ENCODE measurements at regions not wholly inside any gene's neighbourhood (a gene's known extent, or its start where the extent isn't known, plus 50 kb on each side); places are given as distances from the start of the nearest gene placed in this dataset.

DNA sequence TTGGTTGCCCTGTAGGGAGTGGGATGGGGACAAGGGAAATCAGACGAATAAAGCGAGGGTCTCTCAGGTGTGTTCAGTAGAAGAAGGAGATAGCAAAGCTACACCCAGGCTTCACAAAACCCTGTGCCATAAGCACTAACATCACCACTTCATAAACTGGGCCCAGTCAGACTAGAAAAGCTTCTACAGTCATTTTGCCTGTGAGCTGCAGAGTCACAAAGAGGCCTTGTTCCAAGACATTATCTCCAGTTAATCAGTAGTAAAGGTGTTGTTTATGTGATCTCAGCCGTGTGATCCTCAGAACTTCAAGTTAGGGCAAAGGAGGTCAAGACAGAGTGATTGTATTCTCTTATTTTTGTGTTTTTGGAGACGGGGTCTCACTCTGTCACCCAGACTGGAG, 148.0 kb downstream of the GALR1 start:
- DNase-seq (ENCODE audit: low spot score) = no peak
- no TSS peak for BruUV-seq (replicated peaks)
- no peak for TF ChIP-seq EZH2 (IDR thresholded peaks at IDR 0.05; ENCODE audit: borderline replicate concordance, low read depth, low read length, poor library complexity, severe bottlenecking)
- no peak overlapping the region for H3K27ac ChIP-seq (ENCODE audit: low read depth, low read length, poor library complexity, severe bottlenecking)
- no peaks in the 10 kb centered on the region for H3K4me1 ChIP-seq (ENCODE audit: insufficient read depth, low read length, poor library complexity, severe bottlenecking)
- intact Hi-C loops (cut with micrococcal nuclease; ENCODE audit: unreplicated experiment) = no loop called here
- ChIA-PET CTCF (no interaction called here), POLR2A (ENCODE audit: low non-redundant PET) (no interaction called here)
- no peak overlapping the region for H3K4me3 ChIP-seq (ENCODE audit: low read depth, low read length, poor library complexity, severe bottlenecking)
- peaks cover 25% of the 10 kb centered on the region for H3K9me3 ChIP-seq (ENCODE audit: low read depth, low read length, poor library complexity, severe bottlenecking)
- no peaks in the 10 kb centered on the region for H3K36me3 ChIP-seq (ENCODE audit: insufficient read depth, low read length, poor library complexity, severe bottlenecking)
- H3K27me3 ChIP-seq (replicated peaks; ENCODE audit: insufficient read depth, low read depth, low read length, poor library complexity) = no peaks in the 10 kb centered on the region

DNA sequence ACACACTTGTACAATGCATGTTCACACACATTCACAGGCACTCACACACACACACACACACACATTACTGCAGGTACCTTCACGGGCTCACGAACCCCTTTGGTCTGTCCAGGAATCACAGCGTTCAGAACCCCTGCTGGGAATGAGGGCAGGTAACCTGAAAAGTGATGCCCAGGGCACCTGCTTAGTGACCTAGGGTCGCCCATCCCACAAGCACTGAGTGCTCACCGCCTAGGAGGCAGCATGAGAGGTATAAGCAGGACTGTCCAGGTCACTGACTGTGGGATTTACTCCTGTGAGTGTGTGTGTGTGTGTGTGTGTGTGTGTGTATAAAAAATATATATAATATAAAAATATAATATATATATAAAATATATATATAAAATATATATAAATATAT, 150.9 kb downstream of the GALR1 start:
- ChIA-PET POLR2A (ENCODE audit: low non-redundant PET) (no interaction called here), CTCF (no interaction called here)
- Histone ChIP-seq H3K27ac (ENCODE audit: low read depth, low read length, poor library complexity, severe bottlenecking) (no peak overlapping the region), H3K36me3 (ENCODE audit: insufficient read depth, low read length, poor library complexity, severe bottlenecking) (no peaks in the 10 kb centered on the region), H3K4me3 (ENCODE audit: low read depth, low read length, poor library complexity, severe bottlenecking) (no peak overlapping the region), H3K4me1 (ENCODE audit: insufficient read depth, low read length, poor library complexity, severe bottlenecking) (no peaks in the 10 kb centered on the region), H3K27me3 (replicated peaks; ENCODE audit: insufficient read depth, low read depth, low read length, poor library complexity) (no peaks in the 10 kb centered on the region), H3K9me3 (ENCODE audit: low read depth, low read length, poor library complexity, severe bottlenecking) (peaks cover 26% of the 10 kb centered on the region)
- no TSS peak for BruUV-seq (replicated peaks)
- TF ChIP-seq EZH2 (IDR thresholded peaks at IDR 0.05; ENCODE audit: borderline replicate concordance, low read depth, low read length, poor library complexity, severe bottlenecking) = no peak
- TF ChIP-seq, protein P1, sequence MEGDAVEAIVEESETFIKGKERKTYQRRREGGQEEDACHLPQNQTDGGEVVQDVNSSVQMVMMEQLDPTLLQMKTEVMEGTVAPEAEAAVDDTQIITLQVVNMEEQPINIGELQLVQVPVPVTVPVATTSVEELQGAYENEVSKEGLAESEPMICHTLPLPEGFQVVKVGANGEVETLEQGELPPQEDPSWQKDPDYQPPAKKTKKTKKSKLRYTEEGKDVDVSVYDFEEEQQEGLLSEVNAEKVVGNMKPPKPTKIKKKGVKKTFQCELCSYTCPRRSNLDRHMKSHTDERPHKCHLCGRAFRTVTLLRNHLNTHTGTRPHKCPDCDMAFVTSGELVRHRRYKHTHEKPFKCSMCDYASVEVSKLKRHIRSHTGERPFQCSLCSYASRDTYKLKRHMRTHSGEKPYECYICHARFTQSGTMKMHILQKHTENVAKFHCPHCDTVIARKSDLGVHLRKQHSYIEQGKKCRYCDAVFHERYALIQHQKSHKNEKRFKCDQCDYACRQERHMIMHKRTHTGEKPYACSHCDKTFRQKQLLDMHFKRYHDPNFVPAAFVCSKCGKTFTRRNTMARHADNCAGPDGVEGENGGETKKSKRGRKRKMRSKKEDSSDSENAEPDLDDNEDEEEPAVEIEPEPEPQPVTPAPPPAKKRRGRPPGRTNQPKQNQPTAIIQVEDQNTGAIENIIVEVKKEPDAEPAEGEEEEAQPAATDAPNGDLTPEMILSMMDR (conservative IDR thresholded peaks at IDR 0.05; ENCODE audit: low read depth, low read length) = no peak
- intact Hi-C loops (cut with micrococcal nuclease; ENCODE audit: unreplicated experiment) = no loop called here
- DNase-seq (ENCODE audit: low spot score) = no peak

DNA sequence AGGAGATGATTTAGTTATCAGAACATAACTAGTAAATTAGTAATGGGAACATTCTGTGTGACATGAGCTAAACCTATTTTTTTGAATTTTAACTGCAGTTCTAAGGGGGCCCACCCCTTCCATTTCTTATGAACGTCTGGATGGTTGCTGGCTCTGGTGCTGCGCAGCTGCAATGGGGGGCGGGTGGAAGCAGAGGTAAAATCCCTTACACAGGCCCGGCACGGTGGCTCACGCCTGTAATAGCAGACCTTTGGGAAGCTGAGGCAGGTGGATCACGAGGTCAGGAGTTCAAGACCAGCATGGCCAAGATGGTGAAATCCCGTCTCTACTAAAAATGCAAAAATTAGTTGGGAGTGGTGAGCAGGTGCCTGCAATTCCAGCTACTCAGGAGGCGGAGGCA, 151.5 kb downstream of the GALR1 start:
- no peak overlapping the region for H3K4me3 ChIP-seq (ENCODE audit: low read depth, low read length, poor library complexity, severe bottlenecking)
- BruUV-seq (replicated peaks) = no TSS peak
- POLR2A ChIA-PET (ENCODE audit: low non-redundant PET) = no interaction called here
- H3K9me3 ChIP-seq (ENCODE audit: low read depth, low read length, poor library complexity, severe bottlenecking) = peaks cover 26% of the 10 kb centered on the region
- intact Hi-C loops (cut with micrococcal nuclease; ENCODE audit: unreplicated experiment) = no loop called here
- no peaks in the 10 kb centered on the region for H3K4me1 ChIP-seq (ENCODE audit: insufficient read depth, low read length, poor library complexity, severe bottlenecking)
- H3K27ac ChIP-seq (ENCODE audit: low read depth, low read length, poor library complexity, severe bottlenecking) = no peak overlapping the region
- H3K27me3 ChIP-seq (replicated peaks; ENCODE audit: insufficient read depth, low read depth, low read length, poor library complexity) = no peaks in the 10 kb centered on the region
- no peak for TF ChIP-seq EZH2 (IDR thresholded peaks at IDR 0.05; ENCODE audit: borderline replicate concordance, low read depth, low read length, poor library complexity, severe bottlenecking)
- TF ChIP-seq, protein P1 (conservative IDR thresholded peaks at IDR 0.05; ENCODE audit: low read depth, low read length) = no peak
- CTCF ChIA-PET = no interaction called here
- no peak for DNase-seq (ENCODE audit: low spot score)
- no peaks in the 10 kb centered on the region for H3K36me3 ChIP-seq (ENCODE audit: insufficient read depth, low read length, poor library complexity, severe bottlenecking)

DNA sequence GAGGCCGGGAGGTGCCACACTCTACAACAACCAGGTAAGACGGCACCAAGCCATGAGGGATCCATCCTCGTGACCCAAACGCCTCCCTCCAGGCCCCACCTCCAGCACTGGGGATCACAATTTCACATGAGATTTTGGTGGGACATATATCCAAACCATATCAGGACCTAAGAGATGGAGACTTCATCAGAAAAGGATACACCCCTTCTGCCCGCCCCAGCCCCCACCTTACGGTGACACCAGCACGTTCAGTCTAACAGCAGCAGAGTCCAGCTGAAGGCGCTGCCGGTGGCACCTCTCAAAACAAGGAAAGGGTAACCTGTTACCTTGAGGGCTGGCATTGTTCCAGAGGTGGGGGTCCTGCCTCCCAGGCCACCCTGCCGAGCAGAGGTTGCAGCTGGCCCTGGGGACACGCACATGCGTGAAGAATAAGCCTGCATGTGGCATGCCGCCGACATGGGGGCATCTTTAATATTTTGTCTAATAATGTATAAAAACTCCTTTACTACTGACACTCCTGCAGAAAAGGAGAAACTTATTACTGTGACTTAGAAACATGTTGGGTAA, 154.4 kb downstream of the GALR1 start:
- ChIA-PET CTCF (no interaction called here), POLR2A (ENCODE audit: low non-redundant PET) (no interaction called here)
- no peaks in the 10 kb centered on the region for H3K4me1 ChIP-seq (ENCODE audit: insufficient read depth, low read length, poor library complexity, severe bottlenecking)
- peaks cover 31% of the 10 kb centered on the region for H3K9me3 ChIP-seq (ENCODE audit: low read depth, low read length, poor library complexity, severe bottlenecking)
- H3K27ac ChIP-seq (ENCODE audit: low read depth, low read length, poor library complexity, severe bottlenecking) = no peak overlapping the region
- intact Hi-C loops (cut with micrococcal nuclease; ENCODE audit: unreplicated experiment) = no loop called here
- TF ChIP-seq EZH2 (IDR thresholded peaks at IDR 0.05; ENCODE audit: borderline replicate concordance, low read depth, low read length, poor library complexity, severe bottlenecking) = no peak
- TF ChIP-seq, protein P1 (conservative IDR thresholded peaks at IDR 0.05; ENCODE audit: low read depth, low read length) = no peak
- no peak overlapping the region for H3K4me3 ChIP-seq (ENCODE audit: low read depth, low read length, poor library complexity, severe bottlenecking)
- H3K36me3 ChIP-seq (ENCODE audit: insufficient read depth, low read length, poor library complexity, severe bottlenecking) = no peaks in the 10 kb centered on the region
- DNase-seq (ENCODE audit: low spot score) = no peak
- no peaks in the 10 kb centered on the region for H3K27me3 ChIP-seq (replicated peaks; ENCODE audit: insufficient read depth, low read depth, low read length, poor library complexity)
- no TSS peak for BruUV-seq (replicated peaks)
